Glutamatergic neuron (in vitro differentiated cells): ENCODE measurements at regions not wholly inside any gene's neighbourhood (a gene's known extent, or its start where the extent isn't known, plus 50 kb on each side); places are given as distances from the start of the nearest gene placed in this dataset.

Experiments used
- DNase-seq: peaks from one replicate; pipeline ENCODE4 v3.0.0; 2022
- H3K27ac Mint-ChIP-seq: one replicate; pipeline ENCODE4 v1.8.0; 2020; ENCODE audit warnings: mild to moderate bottlenecking, mixed read lengths, inconsistent platforms; ENCODE audit not compliant: unreplicated experiment
- H3K27me3 Mint-ChIP-seq: one replicate; pipeline ENCODE4 v1.8.0; 2020; ENCODE audit warnings: mild to moderate bottlenecking, moderate library complexity, mixed read lengths, inconsistent platforms; ENCODE audit not compliant: unreplicated experiment
- H3K36me3 Mint-ChIP-seq: one replicate; pipeline ENCODE4 v1.8.0; 2020; ENCODE audit warnings: mild to moderate bottlenecking, mixed read lengths, inconsistent platforms; ENCODE audit not compliant: unreplicated experiment
- H3K4me1 Mint-ChIP-seq: one replicate; pipeline ENCODE4 v1.8.0; 2020; ENCODE audit warnings: mild to moderate bottlenecking, low read depth, mixed read lengths, inconsistent platforms; ENCODE audit not compliant: unreplicated experiment
- H3K4me3 Mint-ChIP-seq: one replicate; pipeline ENCODE4 v1.8.0; 2020; ENCODE audit warnings: mild to moderate bottlenecking, mixed read lengths, inconsistent platforms; ENCODE audit not compliant: unreplicated experiment
- H3K9me3 Mint-ChIP-seq: one replicate; pipeline ENCODE4 v1.8.0; 2020; ENCODE audit warnings: mild to moderate bottlenecking, moderate library complexity, mixed read lengths, inconsistent platforms; ENCODE audit not compliant: unreplicated experiment
- TF ChIP-seq, protein P1 (sequence below): fragments of 200-600 bp; sonication (generic); IDR thresholded peaks from one replicate; pipeline ENCODE4 v1.5.0; 2021; ENCODE audit not compliant: partially characterized antibody, unreplicated experiment

DNA sequence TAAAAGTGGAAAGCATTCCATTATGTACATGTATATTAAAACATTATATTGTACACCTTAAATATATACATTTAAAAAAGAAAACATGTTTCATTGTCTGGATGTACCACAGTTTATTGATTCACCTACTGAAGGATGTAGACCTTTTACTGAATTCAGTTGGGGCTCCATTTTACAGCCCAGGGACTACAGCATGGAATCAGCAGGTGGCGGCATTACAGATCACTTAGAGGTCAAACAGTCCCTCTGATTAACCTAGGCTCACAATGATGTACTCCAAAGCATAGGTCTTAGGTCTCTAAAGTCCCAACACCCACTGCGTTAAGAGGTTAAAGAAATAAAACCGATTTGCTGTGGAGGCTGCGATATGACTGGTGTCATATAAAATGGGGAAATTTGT, 490.9 kb downstream of the SHISA9 start:
- TF ChIP-seq, protein P1, sequence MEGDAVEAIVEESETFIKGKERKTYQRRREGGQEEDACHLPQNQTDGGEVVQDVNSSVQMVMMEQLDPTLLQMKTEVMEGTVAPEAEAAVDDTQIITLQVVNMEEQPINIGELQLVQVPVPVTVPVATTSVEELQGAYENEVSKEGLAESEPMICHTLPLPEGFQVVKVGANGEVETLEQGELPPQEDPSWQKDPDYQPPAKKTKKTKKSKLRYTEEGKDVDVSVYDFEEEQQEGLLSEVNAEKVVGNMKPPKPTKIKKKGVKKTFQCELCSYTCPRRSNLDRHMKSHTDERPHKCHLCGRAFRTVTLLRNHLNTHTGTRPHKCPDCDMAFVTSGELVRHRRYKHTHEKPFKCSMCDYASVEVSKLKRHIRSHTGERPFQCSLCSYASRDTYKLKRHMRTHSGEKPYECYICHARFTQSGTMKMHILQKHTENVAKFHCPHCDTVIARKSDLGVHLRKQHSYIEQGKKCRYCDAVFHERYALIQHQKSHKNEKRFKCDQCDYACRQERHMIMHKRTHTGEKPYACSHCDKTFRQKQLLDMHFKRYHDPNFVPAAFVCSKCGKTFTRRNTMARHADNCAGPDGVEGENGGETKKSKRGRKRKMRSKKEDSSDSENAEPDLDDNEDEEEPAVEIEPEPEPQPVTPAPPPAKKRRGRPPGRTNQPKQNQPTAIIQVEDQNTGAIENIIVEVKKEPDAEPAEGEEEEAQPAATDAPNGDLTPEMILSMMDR: no peak
- H3K4me1 Mint-ChIP-seq: no peaks in the 10 kb centered on the region
- no peak for DNase-seq
- no peaks in the 10 kb centered on the region for H3K36me3 Mint-ChIP-seq
- H3K4me3 Mint-ChIP-seq: no peak overlapping the region
- H3K27ac Mint-ChIP-seq: no peak overlapping the region
- no peaks in the 10 kb centered on the region for H3K27me3 Mint-ChIP-seq
- H3K9me3 Mint-ChIP-seq: no peaks in the 10 kb centered on the region

DNA sequence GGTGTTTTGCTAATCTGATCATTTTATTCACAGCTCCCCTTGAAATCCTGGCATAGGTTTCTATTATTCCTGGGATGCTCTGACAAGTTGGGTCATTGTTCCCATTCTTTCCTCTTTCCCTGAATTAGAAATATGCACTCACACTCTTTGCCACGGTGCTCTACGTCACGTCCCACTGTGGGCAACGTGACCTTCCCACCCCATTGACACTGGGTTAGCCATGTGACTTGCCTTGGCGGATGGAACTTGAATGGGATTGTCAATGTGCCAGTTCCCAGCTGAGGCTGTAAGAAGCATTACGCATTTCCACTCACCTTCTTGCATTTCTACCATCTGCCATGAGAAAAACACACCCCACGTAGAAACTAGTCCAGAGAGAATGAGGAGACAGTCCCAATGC, 492.4 kb downstream of the SHISA9 start:
- H3K36me3 Mint-ChIP-seq: no peaks in the 10 kb centered on the region
- no peaks in the 10 kb centered on the region for H3K9me3 Mint-ChIP-seq
- DNase-seq: no peak
- H3K27ac Mint-ChIP-seq: no peak overlapping the region
- TF ChIP-seq, protein P1: no peak
- no peaks in the 10 kb centered on the region for H3K4me1 Mint-ChIP-seq
- no peak overlapping the region for H3K4me3 Mint-ChIP-seq
- H3K27me3 Mint-ChIP-seq: no peaks in the 10 kb centered on the region

DNA sequence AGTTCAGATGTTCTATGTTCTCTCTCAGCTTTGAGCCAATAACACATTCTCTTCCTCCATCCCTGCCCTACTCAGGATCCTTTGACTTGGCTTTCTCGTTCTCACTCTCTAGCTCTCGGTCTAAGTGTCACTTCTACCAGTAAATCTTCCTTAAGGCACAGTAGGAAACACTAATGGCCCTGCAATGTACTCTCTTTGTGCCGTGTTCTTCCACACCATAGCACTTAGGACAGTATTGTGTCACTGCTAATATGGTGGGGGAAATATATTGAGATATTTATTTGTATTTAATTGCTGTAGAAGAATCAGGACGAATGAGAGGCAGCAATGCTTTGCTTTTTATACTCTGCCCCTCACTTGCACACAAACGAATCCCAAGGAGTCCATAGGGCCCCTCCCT, 493.1 kb downstream of the SHISA9 start:
- H3K27ac Mint-ChIP-seq: no peak overlapping the region
- no peaks in the 10 kb centered on the region for H3K9me3 Mint-ChIP-seq
- no peak overlapping the region for H3K4me3 Mint-ChIP-seq
- no peaks in the 10 kb centered on the region for H3K27me3 Mint-ChIP-seq
- no peak for DNase-seq
- TF ChIP-seq, protein P1: no peak
- no peaks in the 10 kb centered on the region for H3K36me3 Mint-ChIP-seq
- H3K4me1 Mint-ChIP-seq: no peaks in the 10 kb centered on the region

DNA sequence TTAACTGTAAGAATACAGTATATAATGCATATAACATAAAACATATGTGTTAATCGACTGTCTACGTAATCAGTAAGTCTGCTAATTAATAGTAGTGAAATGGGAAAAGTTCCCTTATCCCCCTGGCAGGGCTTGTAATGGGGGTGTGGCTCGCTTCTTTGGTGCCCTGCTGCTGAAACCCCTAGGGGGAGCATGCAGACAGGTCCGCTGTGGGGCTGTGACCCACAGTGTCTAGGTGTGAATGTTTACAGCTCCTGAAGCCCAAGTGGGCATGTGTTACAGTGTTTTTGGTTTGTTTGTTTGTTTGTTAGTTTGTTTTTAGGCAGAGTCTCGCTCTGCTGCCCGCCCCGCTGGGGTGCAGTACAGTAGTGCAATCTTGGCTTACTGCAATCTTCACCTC, 495.7 kb downstream of the SHISA9 start:
- Mint-ChIP-seq H3K4me1 (no peaks in the 10 kb centered on the region), H3K9me3 (peaks cover 2% of the 10 kb centered on the region), H3K36me3 (peaks cover 4% of the 10 kb centered on the region), H3K4me3 (no peak overlapping the region), H3K27me3 (no peaks in the 10 kb centered on the region), H3K27ac (no peak overlapping the region)
- TF ChIP-seq, protein P1: no peak
- DNase-seq: no peak

DNA sequence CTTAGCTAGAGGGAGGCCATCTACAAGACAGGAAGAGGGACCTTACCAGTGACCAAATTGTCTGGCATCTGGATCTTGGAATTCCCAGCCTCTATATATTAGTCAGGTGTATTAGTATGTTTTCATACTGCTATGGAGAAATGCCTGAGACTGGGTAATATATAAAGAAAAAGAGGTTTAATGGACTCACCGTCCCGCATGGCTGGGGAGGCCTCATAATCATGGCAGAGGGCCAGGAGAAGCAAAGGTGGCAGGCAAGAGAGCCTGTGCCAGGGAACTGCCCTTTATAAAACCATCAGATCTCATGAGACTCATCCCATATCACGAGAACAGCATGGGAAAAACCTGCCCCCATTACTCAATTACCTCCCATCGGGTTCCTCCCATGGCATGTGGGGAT, 500.2 kb downstream of the SHISA9 start:
- Mint-ChIP-seq H3K4me3 (no peak overlapping the region), H3K27me3 (no peaks in the 10 kb centered on the region), H3K4me1 (no peaks in the 10 kb centered on the region), H3K9me3 (peaks cover 2% of the 10 kb centered on the region), H3K36me3 (peaks cover 4% of the 10 kb centered on the region), H3K27ac (no peak overlapping the region)
- TF ChIP-seq, protein P1: no peak
- no peak for DNase-seq
